ENCODE measurements at regions not wholly inside any gene's neighbourhood (a gene's known extent, or its start where the extent isn't known, plus 50 kb on each side); places are given as distances from the start of the nearest gene placed in this dataset.
"Not testable (repeated sequence)": the region's sequence is repeated elsewhere in the genome, so short reads cannot be mapped to it uniquely, and the experiment has no call there.

DNA sequence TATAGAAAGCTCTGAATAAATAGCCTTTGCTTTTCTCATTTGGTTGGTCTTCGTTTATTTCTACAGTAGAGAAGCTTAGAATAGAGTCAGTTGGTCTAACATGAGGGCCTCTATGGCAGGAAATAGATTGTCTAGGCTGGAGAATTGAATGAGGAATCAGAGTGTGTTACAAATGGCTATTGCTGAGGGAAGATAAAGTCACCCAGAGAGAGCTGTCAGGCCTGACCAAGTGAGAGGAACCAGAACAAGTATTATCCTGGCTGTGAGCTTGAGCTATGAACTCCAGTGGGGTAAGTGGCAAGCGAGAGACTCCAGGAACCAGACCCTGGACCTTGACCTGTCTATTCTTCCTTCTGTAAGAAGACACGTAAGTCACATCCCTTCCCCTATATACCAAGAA, 353.1 kb downstream of the CD83 start:
- H3K27ac Mint-ChIP-seq: no peak overlapping the region
- peaks cover 4 to 11% (median 8%) of the 10 kb centered on the region in 3 donors for H3K9me3 Mint-ChIP-seq
- no peak overlapping the region for H3K4me3 Mint-ChIP-seq
- H3K27me3 Mint-ChIP-seq: no peaks in the 10 kb centered on the region
- H3K36me3 Mint-ChIP-seq: peaks cover 11% of the 10 kb centered on the region
- peaks cover 8 to 12% (median 8%) of the 10 kb centered on the region in 3 donors for H3K4me1 Mint-ChIP-seq

- H3K4me3 Mint-ChIP-seq: peak overlapping the region in 1 of 4 donors; percentile 33
- no peak overlapping the region for H3K27ac Mint-ChIP-seq
- H3K4me1 Mint-ChIP-seq: peaks cover 8 to 12% (median 8%) of the 10 kb centered on the region in 3 donors
- H3K36me3 Mint-ChIP-seq: peaks cover 11% of the 10 kb centered on the region
- H3K9me3 Mint-ChIP-seq: peaks cover 4 to 11% (median 7%) of the 10 kb centered on the region in 3 donors
- H3K27me3 Mint-ChIP-seq: no peaks in the 10 kb centered on the region
These were observed 354.8 kb downstream of the CD83 start for GRCh38 chr6:14472255-14472985.

DNA sequence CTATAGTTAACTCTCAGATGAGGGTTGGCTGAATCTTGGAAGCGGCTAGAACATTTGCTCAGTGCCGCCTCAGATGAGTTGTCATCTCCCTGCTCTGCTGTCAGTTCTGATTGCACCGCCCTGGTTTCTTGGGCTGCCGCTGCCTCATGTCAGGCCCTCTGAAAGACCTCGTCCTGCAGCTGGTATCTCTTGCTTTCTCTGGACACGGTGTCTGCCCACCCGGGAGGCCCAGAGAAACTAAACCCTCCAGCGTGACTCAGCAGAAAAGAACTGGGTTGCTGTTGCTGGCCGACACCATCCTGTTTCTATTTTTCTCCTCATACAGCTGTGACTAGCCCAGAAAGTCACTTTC, 355.4 kb downstream of the CD83 start:
- Mint-ChIP-seq H3K27me3 (no peaks in the 10 kb centered on the region), H3K4me1 (peaks cover 8 to 12% (median 8%) of the 10 kb centered on the region in 3 donors), H3K4me3 (peak overlapping the region in 1 of 4 donors; percentile 33), H3K27ac (no peak overlapping the region), H3K36me3 (peaks cover 8% of the 10 kb centered on the region), H3K9me3 (peaks cover 4 to 11% (median 6%) of the 10 kb centered on the region in 3 donors)

- H3K9me3 Mint-ChIP-seq: peaks cover 0 to 2% (median 0%) of the 10 kb centered on the region in 3 donors
These were observed 357.2 kb downstream of the CD83 start for GRCh38 chr6:14474816-14475215.

DNA sequence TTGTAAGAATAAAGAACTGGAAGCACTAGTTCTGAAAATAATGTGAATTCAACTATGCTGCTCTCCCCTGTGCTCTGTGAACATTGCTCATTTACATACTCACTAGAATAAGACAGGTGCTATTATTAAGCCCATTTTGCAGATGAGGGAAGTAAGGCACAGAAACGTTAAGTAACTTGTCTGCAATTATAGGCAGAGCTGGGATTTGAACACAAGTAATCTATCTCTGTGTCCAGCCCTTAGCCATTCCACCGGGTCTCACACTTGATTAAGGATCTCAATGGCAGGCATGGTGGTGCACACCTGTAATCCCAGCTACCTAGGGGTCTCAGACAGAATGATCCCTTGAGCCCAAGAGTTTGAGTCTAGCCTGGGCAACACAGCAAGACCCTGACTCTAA, 357.7 kb downstream of the CD83 start:
- H3K4me1 Mint-ChIP-seq: peaks cover 7 to 12% (median 8%) of the 10 kb centered on the region in 3 donors
- H3K36me3 Mint-ChIP-seq: peaks cover 9% of the 10 kb centered on the region
- no peaks in the 10 kb centered on the region for H3K27me3 Mint-ChIP-seq
- no peak overlapping the region for H3K27ac Mint-ChIP-seq
- H3K9me3 Mint-ChIP-seq: peaks cover 0 to 2% (median 0%) of the 10 kb centered on the region in 3 donors
- no peak overlapping the region for H3K4me3 Mint-ChIP-seq

More at GRCh38 chr6:14474816-14475215, 357.2 kb downstream of the CD83 start:
- H3K36me3 Mint-ChIP-seq: peaks cover 9% of the 10 kb centered on the region
- H3K27ac Mint-ChIP-seq: no peak overlapping the region
- H3K27me3 Mint-ChIP-seq: no peaks in the 10 kb centered on the region
- no peak overlapping the region for H3K4me3 Mint-ChIP-seq
- H3K4me1 Mint-ChIP-seq: peaks cover 7 to 12% (median 8%) of the 10 kb centered on the region in 3 donors

DNA sequence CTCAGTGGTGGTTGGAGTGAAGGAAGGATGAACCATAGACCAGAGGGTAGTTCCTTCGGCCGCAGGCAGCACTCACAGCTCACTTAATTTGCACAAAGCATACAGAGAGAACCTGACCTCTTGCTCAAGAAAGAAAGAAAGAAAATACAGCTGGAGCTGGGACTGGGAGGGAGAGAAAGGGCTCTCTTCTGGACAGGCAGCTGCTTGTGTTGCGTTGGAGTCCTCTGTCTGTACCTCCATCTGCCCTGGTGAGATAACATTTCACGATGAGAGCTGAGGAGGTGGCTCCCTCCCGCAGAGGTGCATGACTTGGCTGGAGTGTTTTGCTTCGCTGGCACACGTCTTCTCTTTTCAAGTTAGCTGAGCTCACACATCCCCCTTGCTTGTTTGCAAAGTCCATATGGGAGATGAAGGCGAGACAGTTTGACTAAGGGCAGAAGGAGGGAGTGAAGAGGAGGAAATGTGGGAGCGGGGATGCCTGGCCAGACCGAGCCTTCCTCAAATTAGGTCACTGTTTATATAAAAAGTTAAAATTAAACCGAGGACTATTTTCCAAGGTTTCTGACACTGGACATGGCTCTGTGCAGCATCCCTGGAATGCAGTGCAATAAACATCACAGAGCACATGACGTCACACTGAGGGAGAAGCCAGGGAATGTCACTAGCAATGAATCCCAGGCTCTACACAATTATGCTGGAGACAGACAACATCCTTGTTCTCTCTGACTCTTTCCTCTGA, 359.4 kb downstream of the CD83 start:
- Mint-ChIP-seq H3K27ac (no peak overlapping the region), H3K4me1 (peaks cover 8 to 12% (median 9%) of the 10 kb centered on the region in 3 donors), H3K36me3 (peaks cover 9% of the 10 kb centered on the region), H3K4me3 (no peak overlapping the region), H3K27me3 (no peaks in the 10 kb centered on the region), H3K9me3 (peaks cover 0 to 4% (median 0%) of the 10 kb centered on the region in 3 donors)

GRCh38 chr6:14477559-14477958, 360.0 kb downstream of the CD83 start:
- no peak overlapping the region for H3K27ac Mint-ChIP-seq
- H3K4me3 Mint-ChIP-seq: no peak overlapping the region
- H3K4me1 Mint-ChIP-seq: peaks cover 8 to 12% (median 9%) of the 10 kb centered on the region in 3 donors
- peaks cover 7% of the 10 kb centered on the region for H3K36me3 Mint-ChIP-seq
- peaks cover 0 to 2% (median 0%) of the 10 kb centered on the region in 3 donors for H3K9me3 Mint-ChIP-seq
- H3K27me3 Mint-ChIP-seq: no peaks in the 10 kb centered on the region

DNA sequence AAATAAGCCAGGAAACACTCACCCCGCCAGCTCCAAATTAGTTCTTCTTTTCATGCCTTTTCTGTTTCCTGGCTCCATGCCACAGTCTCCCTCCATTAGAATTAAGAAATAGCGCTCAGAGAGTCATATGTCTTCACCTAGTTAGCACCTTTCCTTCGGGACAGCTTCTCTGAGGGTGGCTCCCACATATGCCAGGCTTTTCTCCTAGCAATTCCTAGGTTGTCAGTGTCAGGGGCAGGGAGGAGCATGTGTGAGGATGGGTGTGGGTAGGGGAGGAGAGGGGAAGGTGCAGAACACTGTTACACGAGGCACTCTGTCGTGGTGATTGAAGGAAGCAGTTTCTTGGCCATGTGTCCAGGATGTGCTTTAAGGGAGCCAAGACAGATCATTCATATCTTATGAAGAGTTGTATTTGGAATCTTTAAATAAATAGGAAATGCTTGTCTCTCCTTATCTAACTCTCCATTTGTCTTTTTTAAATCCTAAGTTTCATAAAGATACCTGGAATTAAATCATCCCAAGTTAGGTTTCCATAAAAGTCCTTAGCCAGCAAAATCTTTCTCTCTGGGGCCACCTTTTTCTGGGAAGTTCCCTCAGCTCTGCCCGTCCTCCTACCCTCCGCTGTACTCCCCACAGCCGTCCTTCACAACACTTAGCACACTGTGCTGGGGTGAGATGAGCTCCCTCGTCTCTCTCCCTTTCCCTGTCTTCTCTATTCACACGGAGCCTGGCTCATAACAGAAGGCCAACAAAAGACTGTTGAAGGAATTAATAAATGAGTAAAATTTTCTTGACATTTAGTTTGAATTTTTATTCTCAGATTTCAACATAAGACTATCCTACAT, 361.0 kb downstream of the CD83 start:
- no peak overlapping the region for H3K27ac Mint-ChIP-seq
- peaks cover 0 to 2% (median 0%) of the 10 kb centered on the region in 3 donors for H3K9me3 Mint-ChIP-seq
- H3K27me3 Mint-ChIP-seq: no peaks in the 10 kb centered on the region
- peaks cover 6 to 10% (median 8%) of the 10 kb centered on the region in 3 donors for H3K4me1 Mint-ChIP-seq
- H3K4me3 Mint-ChIP-seq: no peak overlapping the region
- H3K36me3 Mint-ChIP-seq: peaks cover 7% of the 10 kb centered on the region

DNA sequence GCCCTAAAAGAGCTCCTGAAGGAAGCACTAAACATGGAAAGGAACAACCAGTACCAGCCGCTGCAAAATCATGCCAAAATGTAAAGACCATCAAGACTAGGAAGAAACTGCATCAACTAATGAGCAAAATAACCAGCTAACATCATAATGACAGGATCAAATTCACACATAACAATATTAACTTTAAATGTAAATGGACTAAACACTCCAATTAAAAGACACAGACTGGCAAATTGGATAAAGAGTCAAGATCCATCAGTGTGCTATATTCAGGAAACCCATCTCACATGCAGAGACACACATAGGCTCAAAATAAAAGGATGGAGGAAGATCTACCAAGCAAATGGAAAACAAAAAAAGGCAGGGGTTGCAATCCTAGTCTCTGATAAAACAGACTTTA, 364.4 kb downstream of the CD83 start:
- H3K27me3 Mint-ChIP-seq, H3K4me3 Mint-ChIP-seq, H3K27ac Mint-ChIP-seq, H3K36me3 Mint-ChIP-seq, H3K9me3 Mint-ChIP-seq, H3K4me1 Mint-ChIP-seq: not testable (repeated sequence)

DNA sequence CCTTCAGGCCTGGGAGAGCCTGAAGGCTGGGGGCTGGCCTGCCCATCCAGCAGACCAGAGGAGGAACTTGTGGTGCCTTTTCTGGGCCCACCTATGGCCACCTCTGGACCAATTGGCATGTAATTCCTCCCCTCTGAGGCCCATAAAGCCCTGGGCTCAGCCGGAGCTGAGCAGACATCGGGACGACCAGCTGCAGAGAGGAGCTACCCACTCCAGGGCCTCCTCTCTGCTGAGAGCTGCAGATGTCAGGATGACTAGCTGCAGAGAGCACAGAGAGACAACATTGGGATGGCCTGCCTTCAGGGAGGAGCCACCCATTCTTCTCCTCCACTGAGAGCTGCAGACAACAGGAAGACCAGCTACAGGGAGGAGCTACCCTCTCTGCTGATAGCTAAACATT, 370.1 kb downstream of the CD83 start:
- H3K36me3 Mint-ChIP-seq: peaks cover 2% of the 10 kb centered on the region
- no peak overlapping the region for H3K27ac Mint-ChIP-seq
- no peak overlapping the region for H3K4me3 Mint-ChIP-seq
- peaks cover 0 to 2% (median 0%) of the 10 kb centered on the region in 3 donors for H3K9me3 Mint-ChIP-seq
- H3K27me3 Mint-ChIP-seq: no peaks in the 10 kb centered on the region
- peaks cover 0 to 3% (median 3%) of the 10 kb centered on the region in 3 donors for H3K4me1 Mint-ChIP-seq

GRCh38 chr6:14488180-14488579, 370.6 kb downstream of the CD83 start:
- H3K36me3 Mint-ChIP-seq: peaks cover 2% of the 10 kb centered on the region
- H3K4me3 Mint-ChIP-seq: peak overlapping the region in 1 of 4 donors; percentile 79
- peaks cover 0 to 3% (median 3%) of the 10 kb centered on the region in 3 donors for H3K4me1 Mint-ChIP-seq
- H3K27ac Mint-ChIP-seq: no peak overlapping the region
- H3K27me3 Mint-ChIP-seq: no peaks in the 10 kb centered on the region
- H3K9me3 Mint-ChIP-seq: peaks cover 0 to 2% (median 0%) of the 10 kb centered on the region in 3 donors

GRCh38 chr6:14489445-14489844, 371.9 kb downstream of the CD83 start:
- Mint-ChIP-seq H3K4me1 (peaks cover 0 to 4% (median 3%) of the 10 kb centered on the region in 3 donors), H3K36me3 (no peaks in the 10 kb centered on the region), H3K4me3 (no peak overlapping the region), H3K27me3 (no peaks in the 10 kb centered on the region), H3K27ac (no peak overlapping the region), H3K9me3 (peaks cover 0 to 2% (median 0%) of the 10 kb centered on the region in 3 donors)

GRCh38 chr6:14498748-14499147, 381.2 kb downstream of the CD83 start:
- peaks cover 0 to 13% (median 12%) of the 10 kb centered on the region in 3 donors for H3K9me3 Mint-ChIP-seq
- H3K27me3 Mint-ChIP-seq: no peaks in the 10 kb centered on the region
- peaks cover 0 to 2% (median 1%) of the 10 kb centered on the region in 3 donors for H3K4me1 Mint-ChIP-seq
- no peak overlapping the region for H3K4me3 Mint-ChIP-seq
- no peak overlapping the region for H3K27ac Mint-ChIP-seq
- peaks cover 13% of the 10 kb centered on the region for H3K36me3 Mint-ChIP-seq

GRCh38 chr6:14499309-14499708, 381.7 kb downstream of the CD83 start:
- H3K27me3 Mint-ChIP-seq: no peaks in the 10 kb centered on the region
- H3K36me3 Mint-ChIP-seq: peaks cover 13% of the 10 kb centered on the region
- peaks cover 0 to 13% (median 12%) of the 10 kb centered on the region in 3 donors for H3K9me3 Mint-ChIP-seq
- no peak overlapping the region for H3K4me3 Mint-ChIP-seq
- peaks cover 0 to 2% (median 1%) of the 10 kb centered on the region in 3 donors for H3K4me1 Mint-ChIP-seq
- H3K27ac Mint-ChIP-seq: no peak overlapping the region

DNA sequence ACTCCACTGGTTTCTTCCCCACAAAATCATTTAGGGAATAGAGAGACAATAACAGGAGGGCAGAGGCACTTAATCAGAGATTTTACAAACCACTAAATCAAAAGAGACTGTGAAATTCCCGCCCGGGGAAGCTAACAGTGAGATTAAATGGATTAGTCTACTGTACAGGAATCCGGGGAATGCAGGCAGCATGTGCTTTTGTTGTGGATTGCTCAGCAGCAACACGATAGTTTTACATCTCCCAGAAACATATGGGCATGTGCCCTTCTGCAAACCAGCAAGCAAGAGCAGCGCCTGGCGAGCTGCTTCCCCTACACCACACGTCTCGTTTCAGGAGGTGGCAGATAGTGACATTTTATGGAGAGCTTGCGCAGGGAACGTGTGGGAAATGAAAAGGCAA, 382.3 kb downstream of the CD83 start:
- Mint-ChIP-seq H3K4me3 (no peak overlapping the region), H3K27me3 (no peaks in the 10 kb centered on the region), H3K36me3 (peaks cover 13% of the 10 kb centered on the region), H3K9me3 (peaks cover 0 to 13% (median 12%) of the 10 kb centered on the region in 3 donors), H3K4me1 (peaks cover 0 to 2% (median 1%) of the 10 kb centered on the region in 3 donors), H3K27ac (no peak overlapping the region)

All from IgD-negative memory B cell (primary cell).